GM20000 (cell line): ENCODE measurements at regions not wholly inside any gene's neighbourhood (a gene's known extent, or its start where the extent isn't known, plus 50 kb on each side); places are given as distances from the start of the nearest gene placed in this dataset.

Source experiments
- DNase-seq: peaks from one replicate; pipeline ENCODE4 v3.0.0; 2012; ENCODE audit warnings: low spot score
- CTCF ChIP-seq: IDR thresholded peaks from 2 replicates; pipeline ENCODE4 v1.5.1; 2012; ENCODE audit warnings: mild to moderate bottlenecking, control low read depth; ENCODE audit errors: extremely low read depth, missing control alignments

GRCh38 chr7:36088553-36088952 lies 64.5 kb upstream of the EEPD1 start:
- TF ChIP-seq CTCF = no peak
- DNase-seq = no peak

GRCh38 chr7:36088966-36089365 lies 64.1 kb upstream of the EEPD1 start:
- TF ChIP-seq CTCF = no peak
- no peak for DNase-seq

- no peak for DNase-seq
- no peak for TF ChIP-seq CTCF
Observed at GRCh38 chr7:36090976-36091873, 61.8 kb upstream of the EEPD1 start.

- DNase-seq = no peak
Observed at GRCh38 chr7:36091874-36092176, 61.2 kb upstream of the EEPD1 start.

GRCh38 chr7:36092221-36092771 lies 60.8 kb upstream of the EEPD1 start:
- TF ChIP-seq CTCF = no peak
- no peak for DNase-seq

More at GRCh38 chr7:36091874-36092176, 61.2 kb upstream of the EEPD1 start:
- no peak for TF ChIP-seq CTCF

GRCh38 chr7:36096460-36097095 lies 56.5 kb upstream of the EEPD1 start:
- no peak for TF ChIP-seq CTCF
- DNase-seq = no peak

GRCh38 chr7:36098096-36098495 lies 55.0 kb upstream of the EEPD1 start:
- no peak for DNase-seq
- no peak for TF ChIP-seq CTCF
